Esophagus muscularis mucosa (tissue), 4 donors: ENCODE measurements at regions not wholly inside any gene's neighbourhood (a gene's known extent, or its start where the extent isn't known, plus 50 kb on each side); places are given as distances from the start of the nearest gene placed in this dataset.

Experiments used
- DNase-seq: peaks from one replicate; pipeline ENCODE4 v3.0.0-alpha.2; 2017; ENCODE audit errors: extremely low spot score
- H3K27ac ChIP-seq, 4 donors: fragments of 200-600 bp; sonication (generic); replicated peaks in 1 of 4; 1 replicate in 3 of 4; 2 replicates in 1 of 4; pipeline ENCODE4 v1.5.1; 2016 to 2019; ENCODE audit warnings: mild to moderate bottlenecking in 1 of 4
- H3K27me3 ChIP-seq, 4 donors: fragments of 200-600 bp; sonication (generic); one replicate each; pipeline versions ENCODE4 v1.5.1 to v1.6.0; 2016 to 2019
- H3K36me3 ChIP-seq, 4 donors: fragments of 200-600 bp; sonication (generic); one replicate each; pipeline ENCODE4 v1.5.1; 2016 to 2019
- H3K4me1 ChIP-seq, 4 donors: fragments of 200-600 bp; sonication (generic); one replicate each; pipeline ENCODE4 v1.5.1; 2016 to 2019
- H3K4me3 ChIP-seq, 4 donors: fragments of 200-600 bp; sonication (generic); 1 replicate in 2 of 4; 2 replicates in 2 of 4; pipeline ENCODE4 v1.5.1; 2016 to 2019; ENCODE audit warnings: mild to moderate bottlenecking in 4 of 4, moderate library complexity in 1 of 4
- H3K9me3 ChIP-seq, 4 donors: fragments of 200-600 bp; sonication (generic); 1 replicate in 3 of 4; 2 replicates in 1 of 4; pipeline ENCODE4 v1.5.1; 2016 to 2019
- EP300 ChIP-seq: sonication (generic); formaldehyde crosslinking; IDR thresholded peaks from one replicate; pipeline ENCODE4 v1.6.1; 2017; ENCODE audit warnings: antibody characterized with exemption
- POLR2A ChIP-seq: fragments of 450-650 bp; IDR thresholded peaks from one replicate; pipeline ENCODE4 v1.6.1; 2017; ENCODE audit warnings: antibody characterized with exemption, moderate library complexity, mild to moderate bottlenecking, low read depth
- POLR2AphosphoS5 ChIP-seq, 2 donors: sonication (generic); formaldehyde crosslinking; IDR thresholded peaks; one replicate each; pipeline ENCODE4 v1.6.1; 2017; ENCODE audit warnings: antibody characterized with exemption in 2 of 2
- WGBS: methylation state at CpG from one replicate; pipeline ENCODE4 v1.1.5; 2018; 5-methylcytosine and 5-hydroxymethylcytosine counted together
- intact Hi-C: fragments of 100-400 bp; cut with DNase I; formaldehyde crosslinking; loops from one replicate; pipeline ENCODE4 v1.15.1; 2023
- TF ChIP-seq, protein P1 (sequence below), 3 experiments: fragments of 200-600 bp in 2 of 3; fragments of 450-650 bp in 1 of 3; sonication (generic) in 2 of 3; IDR thresholded peaks; one replicate each; pipeline ENCODE4 v1.5.1; 2017 to 2019; ENCODE audit warnings: antibody characterized with exemption in 3 of 3, mild to moderate bottlenecking in 2 of 3, moderate library complexity in 1 of 3

DNA sequence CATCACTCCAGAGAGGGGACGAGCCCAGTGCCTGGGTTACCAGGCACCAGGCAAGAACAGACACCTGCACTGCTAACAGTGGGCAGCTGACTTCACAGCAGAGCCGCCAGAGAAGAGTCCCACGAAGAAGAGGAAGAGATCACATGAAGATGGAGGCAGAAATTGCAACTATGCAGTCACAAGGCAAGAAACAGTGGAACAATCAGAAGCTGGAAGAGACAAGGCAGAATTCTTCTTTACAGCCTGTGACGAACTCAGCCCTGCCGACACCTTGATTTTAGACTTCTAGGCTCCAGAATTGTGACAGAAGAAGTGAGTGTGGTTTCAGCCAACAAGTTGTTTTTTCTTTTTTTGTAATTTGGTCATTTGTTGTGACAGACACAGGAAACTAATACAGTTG is 59.2 kb downstream of the IL12A start:
- WGBS: 80% methylated on average over 5 of the region's 5 CpGs
- H3K9me3 ChIP-seq: no peaks in the 10 kb centered on the region
- no peak overlapping the region for H3K4me3 ChIP-seq
- H3K36me3 ChIP-seq: no peaks in the 10 kb centered on the region
- no peak for DNase-seq
- H3K27ac ChIP-seq: no peak overlapping the region
- intact Hi-C loops: no loop called here
- TF ChIP-seq, protein P1, sequence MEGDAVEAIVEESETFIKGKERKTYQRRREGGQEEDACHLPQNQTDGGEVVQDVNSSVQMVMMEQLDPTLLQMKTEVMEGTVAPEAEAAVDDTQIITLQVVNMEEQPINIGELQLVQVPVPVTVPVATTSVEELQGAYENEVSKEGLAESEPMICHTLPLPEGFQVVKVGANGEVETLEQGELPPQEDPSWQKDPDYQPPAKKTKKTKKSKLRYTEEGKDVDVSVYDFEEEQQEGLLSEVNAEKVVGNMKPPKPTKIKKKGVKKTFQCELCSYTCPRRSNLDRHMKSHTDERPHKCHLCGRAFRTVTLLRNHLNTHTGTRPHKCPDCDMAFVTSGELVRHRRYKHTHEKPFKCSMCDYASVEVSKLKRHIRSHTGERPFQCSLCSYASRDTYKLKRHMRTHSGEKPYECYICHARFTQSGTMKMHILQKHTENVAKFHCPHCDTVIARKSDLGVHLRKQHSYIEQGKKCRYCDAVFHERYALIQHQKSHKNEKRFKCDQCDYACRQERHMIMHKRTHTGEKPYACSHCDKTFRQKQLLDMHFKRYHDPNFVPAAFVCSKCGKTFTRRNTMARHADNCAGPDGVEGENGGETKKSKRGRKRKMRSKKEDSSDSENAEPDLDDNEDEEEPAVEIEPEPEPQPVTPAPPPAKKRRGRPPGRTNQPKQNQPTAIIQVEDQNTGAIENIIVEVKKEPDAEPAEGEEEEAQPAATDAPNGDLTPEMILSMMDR (IDR thresholded peaks at IDR 0.05): no peak
- TF ChIP-seq EP300 (no peak), POLR2A (no peak), POLR2AphosphoS5 (IDR thresholded peaks at IDR 0.05) (no peak)
- H3K27me3 ChIP-seq: no peaks in the 10 kb centered on the region
- peaks cover 0 to 27% (median 24%) of the 10 kb centered on the region in 4 donors for H3K4me1 ChIP-seq

DNA sequence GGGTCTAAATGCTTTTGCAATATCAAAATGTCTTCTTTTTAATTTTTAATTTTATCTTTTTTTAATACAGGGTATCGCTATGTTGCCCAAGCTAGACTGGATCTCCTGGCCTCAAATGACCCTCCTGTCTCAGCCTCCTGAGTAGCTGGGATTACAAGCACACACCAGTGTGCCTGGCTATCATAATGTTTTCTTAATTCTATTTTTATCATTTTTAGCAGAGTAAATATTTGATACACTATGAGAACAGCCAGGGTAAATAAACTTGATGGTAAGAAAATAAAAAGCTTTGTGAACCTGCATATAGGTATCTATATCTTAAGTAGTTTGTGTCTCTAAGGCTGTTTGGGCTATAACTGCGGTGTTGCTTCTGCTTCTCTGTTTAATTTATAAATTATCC is 60.4 kb downstream of the IL12A start:
- intact Hi-C loops: no loop called here
- Histone ChIP-seq H3K27me3 (no peaks in the 10 kb centered on the region), H3K4me1 (peaks cover 0 to 31% (median 26%) of the 10 kb centered on the region in 4 donors), H3K27ac (peak overlapping the region in 2 of 4 donors; percentile 40 to 41), H3K4me3 (no peak overlapping the region), H3K36me3 (no peaks in the 10 kb centered on the region), H3K9me3 (no peaks in the 10 kb centered on the region)
- DNase-seq: no peak
- no peak for TF ChIP-seq EP300
- TF ChIP-seq POLR2A: no peak
- TF ChIP-seq, protein P1 (IDR thresholded peaks at IDR 0.05): no peak
- TF ChIP-seq POLR2AphosphoS5 (IDR thresholded peaks at IDR 0.05): no peak
- 60% methylated on average over 2 of the region's 2 CpGs for WGBS

DNA sequence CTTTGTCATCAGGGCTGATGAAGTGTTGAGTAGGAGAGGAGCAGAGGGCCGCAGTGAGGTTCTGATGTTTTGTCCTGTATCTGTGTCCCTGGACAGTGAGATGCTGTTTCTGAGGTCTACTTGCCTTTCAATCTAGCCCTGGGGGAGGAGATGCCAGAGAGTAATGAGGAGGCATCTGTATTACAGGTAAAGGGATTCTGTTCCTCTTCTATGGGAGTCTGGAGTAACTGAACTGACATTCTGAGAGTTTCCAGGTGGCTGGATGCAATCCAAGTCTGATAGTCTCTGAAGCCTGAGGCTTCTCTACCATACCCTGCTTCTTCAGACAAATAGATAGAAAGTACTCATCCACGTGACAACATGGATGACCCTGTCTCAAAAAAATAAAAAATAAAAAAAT is 60.9 kb downstream of the IL12A start:
- intact Hi-C loops: no loop called here
- no peak for DNase-seq
- Histone ChIP-seq H3K4me3 (no peak overlapping the region), H3K36me3 (no peaks in the 10 kb centered on the region), H3K4me1 (peaks cover 0 to 31% (median 26%) of the 10 kb centered on the region in 4 donors), H3K27ac (peak overlapping the region in 2 of 4 donors; percentile 40 to 41), H3K27me3 (no peaks in the 10 kb centered on the region), H3K9me3 (no peaks in the 10 kb centered on the region)
- 40% methylated on average over 2 of the region's 2 CpGs for WGBS
- TF ChIP-seq, protein P1 (IDR thresholded peaks at IDR 0.05): no peak
- TF ChIP-seq POLR2A (no peak), POLR2AphosphoS5 (IDR thresholded peaks at IDR 0.05) (no peak), EP300 (no peak)

DNA sequence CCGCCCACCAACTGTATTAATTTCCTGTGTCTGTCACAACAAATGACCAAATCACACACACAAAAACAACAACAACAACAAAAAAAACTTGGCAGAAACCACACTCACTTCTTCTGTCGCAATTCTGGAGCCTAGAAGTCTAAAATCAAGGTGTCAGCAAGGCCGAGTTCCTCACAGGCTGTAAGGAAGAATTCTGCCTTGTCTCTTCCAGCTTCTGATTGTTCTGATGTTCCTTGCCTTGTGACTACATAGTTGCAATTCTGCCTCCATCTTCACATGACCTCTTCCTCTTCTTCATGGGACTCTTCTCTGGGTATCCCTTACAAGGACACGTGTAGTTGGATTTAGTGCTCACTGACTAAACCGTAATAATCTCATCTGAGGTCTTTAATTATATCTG is 61.4 kb downstream of the IL12A start:
- H3K36me3 ChIP-seq: no peaks in the 10 kb centered on the region
- no peak for DNase-seq
- intact Hi-C loops: no loop called here
- no peak for TF ChIP-seq POLR2AphosphoS5 (IDR thresholded peaks at IDR 0.05)
- TF ChIP-seq, protein P1 (IDR thresholded peaks at IDR 0.05): no peak
- TF ChIP-seq EP300: no peak
- no peak for TF ChIP-seq POLR2A
- no peaks in the 10 kb centered on the region for H3K9me3 ChIP-seq
- 69% methylated on average over 5 of the region's 5 CpGs for WGBS
- peak overlapping the region in 1 of 4 donors; percentile 41 for H3K27ac ChIP-seq
- no peak overlapping the region for H3K4me3 ChIP-seq
- no peaks in the 10 kb centered on the region for H3K27me3 ChIP-seq
- peaks cover 0 to 31% (median 26%) of the 10 kb centered on the region in 4 donors for H3K4me1 ChIP-seq
